GM23338 (cell line): ENCODE measurements at regions not wholly inside any gene's neighbourhood (a gene's known extent, or its start where the extent isn't known, plus 50 kb on each side); places are given as distances from the start of the nearest gene placed in this dataset.

Experiments used
- ATAC-seq: fragments of 200-7000 bp; cut with Tn5 transposase; 3 replicates; pipeline ENCODE4 v1.9.1; 2020
- DNase-seq: peaks from one replicate; pipeline ENCODE4 v3.0.0-alpha.2; 2015; ENCODE audit warnings: low spot score
- H2AFZ ChIP-seq: fragments of 200-600 bp; sonication (generic); 2 replicates; pipeline ENCODE4 v1.8.0; 2016; ENCODE audit warnings: antibody characterized with exemption, mild to moderate bottlenecking, moderate library complexity
- H3F3A ChIP-seq: fragments of 200-600 bp; sonication (generic); replicated peaks from 2 replicates; pipeline ENCODE4 v1.8.0; 2017; ENCODE audit warnings: antibody characterized with exemption, mixed run types, low read depth
- H3K27ac ChIP-seq: fragments of 200-600 bp; sonication (generic); 2 replicates; pipeline ENCODE4 v1.6.1; 2016; ENCODE audit warnings: low read depth
- H3K27me3 ChIP-seq: fragments of 200-600 bp; sonication (generic); 2 replicates; pipeline ENCODE4 v1.8.0; 2016; ENCODE audit warnings: mild to moderate bottlenecking, mixed run types, moderate library complexity; ENCODE audit not compliant: insufficient read depth
- H3K36me3 ChIP-seq: fragments of 200-600 bp; sonication (generic); 2 replicates; pipeline ENCODE4 v1.8.0; 2016; ENCODE audit warnings: mild to moderate bottlenecking; ENCODE audit not compliant: insufficient read depth
- H3K4me1 ChIP-seq: fragments of 200-600 bp; sonication (generic); 2 replicates; pipeline ENCODE4 v1.8.0; 2016; ENCODE audit warnings: mild to moderate bottlenecking, moderate library complexity; ENCODE audit not compliant: insufficient read depth
- H3K4me2 ChIP-seq: fragments of 200-600 bp; sonication (generic); 2 replicates; pipeline ENCODE4 v1.7.1; 2017; ENCODE audit warnings: mixed run types
- H3K4me3 ChIP-seq: fragments of 200-600 bp; sonication (generic); 2 replicates; pipeline ENCODE4 v1.6.1; 2016; ENCODE audit warnings: mixed run types
- H3K79me2 ChIP-seq: fragments of 200-600 bp; sonication (generic); replicated peaks from 2 replicates; pipeline ENCODE4 v1.8.0; 2017; ENCODE audit warnings: mild to moderate bottlenecking; ENCODE audit not compliant: insufficient read depth
- H3K9me2 ChIP-seq: fragments of 200-600 bp; sonication (generic); 2 replicates; pipeline ENCODE4 v1.8.0; 2017; ENCODE audit not compliant: insufficient read depth
- H4K20me1 ChIP-seq: fragments of 200-600 bp; sonication (generic); replicated peaks from 2 replicates; pipeline ENCODE4 v1.8.0; 2017; ENCODE audit warnings: mild to moderate bottlenecking; ENCODE audit not compliant: insufficient read depth
- H3K27ac Mint-ChIP-seq: 2 replicates; pipeline ENCODE4 v1.8.0; 2020; ENCODE audit warnings: inconsistent platforms, mild to moderate bottlenecking, moderate library complexity, mixed read lengths
- H3K27me3 Mint-ChIP-seq: 3 replicates; pipeline ENCODE4 v1.8.0; 2022; ENCODE audit warnings: low read depth, mild to moderate bottlenecking, moderate library complexity, mixed read lengths, inconsistent platforms; ENCODE audit not compliant: insufficient read depth, poor library complexity
- H3K36me3 Mint-ChIP-seq: 3 replicates; pipeline ENCODE4 v1.8.0; 2021; ENCODE audit warnings: low read depth, mild to moderate bottlenecking, inconsistent platforms, moderate library complexity, mixed read lengths
- H3K4me1 Mint-ChIP-seq: 3 replicates; pipeline ENCODE4 v1.8.0; 2020; ENCODE audit warnings: mild to moderate bottlenecking, inconsistent platforms, mixed read lengths
- H3K4me3 Mint-ChIP-seq: 3 replicates; pipeline ENCODE4 v1.8.0; 2021; ENCODE audit warnings: moderate library complexity, mild to moderate bottlenecking, inconsistent platforms, mixed read lengths
- H3K9me3 Mint-ChIP-seq: 3 replicates; pipeline ENCODE4 v1.8.0; 2020; ENCODE audit warnings: moderate library complexity, mild to moderate bottlenecking, inconsistent platforms, mixed read lengths
- CREB1 ChIP-seq: fragments of 250-450 bp; sonication (Bioruptor Pico); IDR thresholded peaks from 2 replicates; pipeline ENCODE4 v1.5.0; 2020; ENCODE audit warnings: low read depth, mild to moderate bottlenecking, moderate library complexity
- CTCF ChIP-seq, 2 experiments: fragments of 200-600 bp in 1 of 2; sonication (generic) in 1 of 2; conservative IDR thresholded peaks; 2 replicates each; pipeline versions ENCODE4 v1.5.1 to v1.6.1; 2016 to 2017; ENCODE audit warnings: antibody characterized with exemption in 2 of 2, low read depth in 2 of 2, mild to moderate bottlenecking in 2 of 2, moderate library complexity in 1 of 2
- ETS1 ChIP-seq: IDR thresholded peaks from 2 replicates; pipeline ENCODE4 v1.6.1; 2016; ENCODE audit warnings: antibody characterized with exemption
- EZH2 ChIP-seq: fragments of 200-600 bp; sonication (generic); IDR thresholded peaks from one replicate; pipeline ENCODE4 v1.8.0; 2017; ENCODE audit warnings: antibody characterized with exemption, mild to moderate bottlenecking, low read depth; ENCODE audit not compliant: unreplicated experiment
- EZH2phosphoT487 ChIP-seq: fragments of 200-600 bp; sonication (generic); IDR thresholded peaks from one replicate; pipeline ENCODE4 v1.8.1; 2018; ENCODE audit warnings: antibody characterized with exemption; ENCODE audit not compliant: unreplicated experiment
- JUNB ChIP-seq: IDR thresholded peaks from one replicate; pipeline ENCODE4 v1.6.1; 2016; ENCODE audit warnings: antibody characterized with exemption; ENCODE audit not compliant: unreplicated experiment
- NANOG ChIP-seq: IDR thresholded peaks from 2 replicates; pipeline ENCODE4 v1.6.1; 2016; ENCODE audit warnings: antibody characterized with exemption, borderline replicate concordance
- POLR2AphosphoS5 ChIP-seq: IDR thresholded peaks from 2 replicates; pipeline ENCODE4 v1.6.1; 2016; ENCODE audit warnings: antibody characterized with exemption, low read depth
- REST ChIP-seq: IDR thresholded peaks from one replicate; pipeline ENCODE4 v1.6.1; 2018; ENCODE audit warnings: antibody characterized with exemption; ENCODE audit not compliant: unreplicated experiment
- STAT1 ChIP-seq: IDR thresholded peaks from one replicate; pipeline ENCODE4 v1.6.1; 2016; ENCODE audit warnings: antibody characterized with exemption; ENCODE audit not compliant: unreplicated experiment
- ZNF114 ChIP-seq: fragments of 250-450 bp; sonication (Bioruptor Pico); IDR thresholded peaks from 2 replicates; pipeline ENCODE4 v1.5.0; 2020; ENCODE audit warnings: mild to moderate bottlenecking, moderate library complexity
- ZNF331 ChIP-seq: fragments of 250-450 bp; sonication (Bioruptor Pico); IDR thresholded peaks from 2 replicates; pipeline ENCODE4 v1.5.0; 2020; ENCODE audit warnings: low read depth, mild to moderate bottlenecking, moderate library complexity
- ZNF462 ChIP-seq: fragments of 250-450 bp; sonication (Bioruptor Pico); IDR thresholded peaks from 2 replicates; pipeline ENCODE4 v1.5.0; 2020; ENCODE audit warnings: mild to moderate bottlenecking, moderate library complexity

- H3K36me3 ChIP-seq: no peaks in the 10 kb centered on the region
- Mint-ChIP-seq H3K4me3 (no peak overlapping the region), H3K36me3 (no peaks in the 10 kb centered on the region), H3K9me3 (0 out of 3 replicates have a peak, but pooled peaks cover 3% of the 10 kb centered on the region), H3K27me3 (no peaks in the 10 kb centered on the region), H3K27ac (no peak overlapping the region), H3K4me1 (peaks cover 10% of the 10 kb centered on the region; the same call in 2 of the 3 replicates)
- no peak overlapping the region for H3K27ac ChIP-seq
- no peaks in the 10 kb centered on the region for H3K4me1 ChIP-seq
- no peaks in the 10 kb centered on the region for H3K79me2 ChIP-seq
- TF ChIP-seq REST (no peak), EZH2 (no peak), ZNF462 (CRISPR knock-in tag) (no peak), ZNF114 (CRISPR knock-in tag) (no peak), POLR2AphosphoS5 (no peak), CTCF (conservative IDR thresholded peaks at IDR 0.05; ENCODE audit: low read depth in 2 of 2) (no peak), STAT1 (no peak), CREB1 (CRISPR knock-in tag) (no peak), JUNB (no peak), ZNF331 (CRISPR knock-in tag) (no peak), ETS1 (no peak), EZH2phosphoT487 (no peak), NANOG (no peak)
- no peaks in the 10 kb centered on the region for H3K27me3 ChIP-seq
- H2AFZ ChIP-seq: no peak overlapping the region
- H3K4me3 ChIP-seq: no peak overlapping the region
- DNase-seq: no peak
- no peaks in the 10 kb centered on the region for H4K20me1 ChIP-seq
- no peak overlapping the region for H3K4me2 ChIP-seq
- no peaks in the 10 kb centered on the region for H3K9me2 ChIP-seq
- no peaks in the 10 kb centered on the region for H3F3A ChIP-seq
- ATAC-seq: no peak
These were observed 307.2 kb upstream of the DLGAP1 start for GRCh38 chr18:4762330-4762729.
